Kidney (tissue), 13 donors: ENCODE measurements at regions not wholly inside any gene's neighbourhood (a gene's known extent, or its start where the extent isn't known, plus 50 kb on each side); places are given as distances from the start of the nearest gene placed in this dataset.

Experiments used
- DNase-seq, 5 donors: peaks; one replicate each; pipeline ENCODE4 v3.0.0-alpha.2; 2013 to 2020
- FAIRE-seq: peaks from 2 replicates; lab custom pipeline; 2012; peaks lifted over from hg19 to GRCh38; lab: Jason Lieb, UNC
- H3K27ac ChIP-seq, 2 donors: one replicate each; pipeline ENCODE4 v1.7.0; 2013; ENCODE audit warnings: low read depth in 2 of 2, low read length in 2 of 2, inconsistent platforms in 1 of 2
- H3K27me3 ChIP-seq: one replicate; pipeline ENCODE4 v1.7.1; 2013; ENCODE audit warnings: low read length, inconsistent platforms; ENCODE audit not compliant: control insufficient read depth, insufficient read depth
- H3K36me3 ChIP-seq, 3 donors: one replicate each; pipeline versions ENCODE4 v1.7.0 to v1.7.1; 2013; ENCODE audit warnings: low read length in 3 of 3, control low read depth in 1 of 3, inconsistent platforms in 1 of 3; ENCODE audit not compliant: insufficient read depth in 3 of 3, control insufficient read depth in 2 of 3
- H3K4me1 ChIP-seq, 3 donors: one replicate each; pipeline versions ENCODE4 v1.7.0 to v1.7.1; 2013; ENCODE audit warnings: low read length in 3 of 3, inconsistent platforms in 1 of 3, low read depth in 1 of 3; ENCODE audit not compliant: control insufficient read depth in 2 of 3, insufficient read depth in 2 of 3
- H3K4me3 ChIP-seq, 3 donors: one replicate each; pipeline versions ENCODE4 v1.7.0 to v1.8.1; 2013; ENCODE audit warnings: low read length in 3 of 3, control low read depth in 1 of 3, inconsistent platforms in 1 of 3
- H3K9ac ChIP-seq, 3 donors: one replicate each; pipeline versions ENCODE4 v1.7.0 to v1.7.1; 2013; ENCODE audit warnings: low read length in 3 of 3, control low read depth in 1 of 3, inconsistent platforms in 1 of 3
- H3K9me3 ChIP-seq, 3 donors: one replicate each; pipeline versions ENCODE4 v1.7.0 to v1.7.1; 2013; ENCODE audit warnings: low read length in 3 of 3, control low read depth in 1 of 3, inconsistent platforms in 1 of 3; ENCODE audit not compliant: control insufficient read depth in 2 of 3, insufficient read depth in 1 of 3
- CTCF ChIP-seq: IDR thresholded peaks from 3 replicates; pipeline ENCODE4 v1.5.1; 2012; ENCODE audit warnings: mild to moderate bottlenecking, moderate library complexity, borderline replicate concordance; ENCODE audit not compliant: insufficient read depth; ENCODE audit errors: extremely low read depth
- intact Hi-C: fragments of 100-400 bp; cut with DNase I; formaldehyde crosslinking; loops from one replicate; pipeline ENCODE4 v1.11.1; 2022
- donor health status: control.
- donor health status: control.
- donor health status: control.
- donor health status: control.
- donor health status: control.
- donor health status: DM: yes; HTN: yes; CAD: no.
- donor health status: Normal renal cell carcinoma (clear cell type).

- H3K9ac ChIP-seq, result no peak overlapping the region
- no peak for TF ChIP-seq CTCF
- H3K4me1 ChIP-seq, result peaks cover 0 to 5% (median 0%) of the 10 kb centered on the region in 3 donors
- H3K36me3 ChIP-seq, result no peaks in the 10 kb centered on the region
- no peak overlapping the region for H3K4me3 ChIP-seq
- H3K27me3 ChIP-seq, result no peaks in the 10 kb centered on the region
- H3K9me3 ChIP-seq, result no peaks in the 10 kb centered on the region
- H3K27ac ChIP-seq, result no peak overlapping the region
- intact Hi-C loops, result loop anchor here (10.0 kb wide), 1 partner anchor 716 kb away; no protein-coding TSS in a partner anchor
- FAIRE-seq (no peak), DNase-seq (no peak)
Measured at GRCh38 chr20:11270566-11270965, 596.8 kb upstream of the JAG1 start.

GRCh38 chr20:11271319-11271718 is 597.5 kb upstream of the JAG1 start:
- no peak overlapping the region for H3K4me3 ChIP-seq
- H3K27me3 ChIP-seq, result no peaks in the 10 kb centered on the region
- intact Hi-C loops, result loop anchor here (10.0 kb wide), 1 partner anchor 717 kb away; no protein-coding TSS in a partner anchor
- H3K4me1 ChIP-seq, result peaks cover 0 to 5% (median 0%) of the 10 kb centered on the region in 3 donors
- no peaks in the 10 kb centered on the region for H3K36me3 ChIP-seq
- H3K9me3 ChIP-seq, result no peaks in the 10 kb centered on the region
- no peak overlapping the region for H3K27ac ChIP-seq
- TF ChIP-seq CTCF, result no peak
- no peak overlapping the region for H3K9ac ChIP-seq
- DNase-seq, result peak in 2 of 5 donors; percentile 50 to 61
- no peak for FAIRE-seq

- intact Hi-C loops, result loop anchor here (10.0 kb wide), 1 partner anchor 717 kb away; no protein-coding TSS in a partner anchor
Measured at GRCh38 chr20:11271920-11272594, 598.3 kb upstream of the JAG1 start.

More at GRCh38 chr20:11271920-11272594, 598.3 kb upstream of the JAG1 start:
- no peak overlapping the region for H3K4me3 ChIP-seq
- no peaks in the 10 kb centered on the region for H3K36me3 ChIP-seq
- H3K9me3 ChIP-seq, result no peaks in the 10 kb centered on the region
- peaks cover 0 to 5% (median 0%) of the 10 kb centered on the region in 3 donors for H3K4me1 ChIP-seq
- TF ChIP-seq CTCF, result no peak
- no peak overlapping the region for H3K9ac ChIP-seq
- FAIRE-seq, result no peak
- DNase-seq, result no peak
- no peaks in the 10 kb centered on the region for H3K27me3 ChIP-seq
- H3K27ac ChIP-seq, result no peak overlapping the region
